ENCODE measurements at regions not wholly inside any gene's neighbourhood (a gene's known extent, or its start where the extent isn't known, plus 50 kb on each side); places are given as distances from the start of the nearest gene placed in this dataset.

GRCh38 chr1:208809876-208810275 is 565.7 kb upstream of the PLXNA2 start:
- peaks cover 4% of the 10 kb centered on the region for H3K9me3 Mint-ChIP-seq (ENCODE audit: unreplicated experiment)
- no peak for FAIRE-seq

GRCh38 chr1:208818770-208819445 is 574.7 kb upstream of the PLXNA2 start:
- no peaks in the 10 kb centered on the region for H4K20me1 ChIP-seq (ENCODE audit: insufficient read depth, low read length)
- H3K4me2 ChIP-seq (ENCODE audit: low read length), result no peak overlapping the region
- no peaks in the 10 kb centered on the region for H3K9me3 Mint-ChIP-seq (ENCODE audit: unreplicated experiment)
- no peaks in the 10 kb centered on the region for H3K4me1 ChIP-seq (ENCODE audit: insufficient read depth, low read length)
- no peak overlapping the region for H3K4me3 Mint-ChIP-seq (ENCODE audit: unreplicated experiment)
- H3K4me3 ChIP-seq (ENCODE audit: insufficient read depth, low read depth, low read length), result no peak overlapping the region
- H3K27me3 Mint-ChIP-seq (ENCODE audit: low read depth, unreplicated experiment), result peaks cover 3% of the 10 kb centered on the region
- no peaks in the 10 kb centered on the region for H3K9me3 ChIP-seq (ENCODE audit: insufficient read depth, low read depth, low read length)
- no peak overlapping the region for H2AFZ ChIP-seq (ENCODE audit: low read depth, low read length)
- no peak overlapping the region for H3K27ac ChIP-seq (ENCODE audit: low read depth, low read length)
- TF ChIP-seq CTCF (IDR thresholded peaks at IDR 0.05; ENCODE audit: insufficient read depth, low read depth, low read length) (no peak), EZH2 (IDR thresholded peaks at IDR 0.05; ENCODE audit: insufficient read depth, low read length) (no peak)
- no peak overlapping the region for H3K27ac Mint-ChIP-seq (ENCODE audit: unreplicated experiment)
- no peaks in the 10 kb centered on the region for H3K4me1 Mint-ChIP-seq (ENCODE audit: low read depth, unreplicated experiment)
- DNase-seq (ENCODE audit: low read depth) (no peak), FAIRE-seq (no peak)
- H3K36me3 Mint-ChIP-seq (ENCODE audit: low read depth, unreplicated experiment), result no peaks in the 10 kb centered on the region
- no peaks in the 10 kb centered on the region for H3K27me3 ChIP-seq (ENCODE audit: insufficient read depth, low read length)
- H3K9ac ChIP-seq (ENCODE audit: low read length), result no peak overlapping the region
- H3K36me3 ChIP-seq (ENCODE audit: insufficient read depth, low read length), result no peaks in the 10 kb centered on the region
- no peaks in the 10 kb centered on the region for H3K79me2 ChIP-seq (ENCODE audit: insufficient read depth, low read length)

More at GRCh38 chr1:208809876-208810275, 565.7 kb upstream of the PLXNA2 start:
- H3K27me3 Mint-ChIP-seq (ENCODE audit: low read depth, unreplicated experiment), result peaks cover 3% of the 10 kb centered on the region
- no peaks in the 10 kb centered on the region for H3K36me3 Mint-ChIP-seq (ENCODE audit: low read depth, unreplicated experiment)
- H3K79me2 ChIP-seq (ENCODE audit: insufficient read depth, low read length), result no peaks in the 10 kb centered on the region
- no peaks in the 10 kb centered on the region for H4K20me1 ChIP-seq (ENCODE audit: insufficient read depth, low read length)
- H3K9me3 ChIP-seq (ENCODE audit: insufficient read depth, low read depth, low read length), result no peaks in the 10 kb centered on the region
- no peak overlapping the region for H2AFZ ChIP-seq (ENCODE audit: low read depth, low read length)
- no peak overlapping the region for H3K27ac ChIP-seq (ENCODE audit: low read depth, low read length)
- DNase-seq (ENCODE audit: low read depth), result peak; percentile 27
- H3K4me1 Mint-ChIP-seq (ENCODE audit: low read depth, unreplicated experiment), result peaks cover 3% of the 10 kb centered on the region
- TF ChIP-seq EZH2 (IDR thresholded peaks at IDR 0.05; ENCODE audit: insufficient read depth, low read length) (no peak), CTCF (IDR thresholded peaks at IDR 0.05; ENCODE audit: insufficient read depth, low read depth, low read length) (no peak)
- H3K36me3 ChIP-seq (ENCODE audit: insufficient read depth, low read length), result no peaks in the 10 kb centered on the region
- no peak overlapping the region for H3K4me2 ChIP-seq (ENCODE audit: low read length)
- no peak overlapping the region for H3K27ac Mint-ChIP-seq (ENCODE audit: unreplicated experiment)
- H3K27me3 ChIP-seq (ENCODE audit: insufficient read depth, low read length), result no peaks in the 10 kb centered on the region
- H3K4me3 ChIP-seq (ENCODE audit: insufficient read depth, low read depth, low read length), result no peak overlapping the region
- no peaks in the 10 kb centered on the region for H3K4me1 ChIP-seq (ENCODE audit: insufficient read depth, low read length)
- no peak overlapping the region for H3K9ac ChIP-seq (ENCODE audit: low read length)
- no peak overlapping the region for H3K4me3 Mint-ChIP-seq (ENCODE audit: unreplicated experiment)

- no peak overlapping the region for H3K4me2 ChIP-seq (ENCODE audit: low read length)
- no peak overlapping the region for H3K4me3 ChIP-seq (ENCODE audit: insufficient read depth, low read depth, low read length)
- no peaks in the 10 kb centered on the region for H3K9me3 ChIP-seq (ENCODE audit: insufficient read depth, low read depth, low read length)
- no peaks in the 10 kb centered on the region for H3K27me3 ChIP-seq (ENCODE audit: insufficient read depth, low read length)
- H3K9me3 Mint-ChIP-seq (ENCODE audit: unreplicated experiment), result no peaks in the 10 kb centered on the region
- no peaks in the 10 kb centered on the region for H4K20me1 ChIP-seq (ENCODE audit: insufficient read depth, low read length)
- H3K4me1 Mint-ChIP-seq (ENCODE audit: low read depth, unreplicated experiment), result no peaks in the 10 kb centered on the region
- no peak overlapping the region for H2AFZ ChIP-seq (ENCODE audit: low read depth, low read length)
- H3K4me1 ChIP-seq (ENCODE audit: insufficient read depth, low read length), result no peaks in the 10 kb centered on the region
- H3K36me3 ChIP-seq (ENCODE audit: insufficient read depth, low read length), result no peaks in the 10 kb centered on the region
- H3K27ac ChIP-seq (ENCODE audit: low read depth, low read length), result no peak overlapping the region
- FAIRE-seq (no peak), DNase-seq (ENCODE audit: low read depth) (no peak)
- no peak overlapping the region for H3K27ac Mint-ChIP-seq (ENCODE audit: unreplicated experiment)
- H3K27me3 Mint-ChIP-seq (ENCODE audit: low read depth, unreplicated experiment), result peaks cover 3% of the 10 kb centered on the region
- H3K4me3 Mint-ChIP-seq (ENCODE audit: unreplicated experiment), result no peak overlapping the region
- no peaks in the 10 kb centered on the region for H3K79me2 ChIP-seq (ENCODE audit: insufficient read depth, low read length)
- no peak overlapping the region for H3K9ac ChIP-seq (ENCODE audit: low read length)
- no peaks in the 10 kb centered on the region for H3K36me3 Mint-ChIP-seq (ENCODE audit: low read depth, unreplicated experiment)
- TF ChIP-seq EZH2 (IDR thresholded peaks at IDR 0.05; ENCODE audit: insufficient read depth, low read length) (no peak), CTCF (IDR thresholded peaks at IDR 0.05; ENCODE audit: insufficient read depth, low read depth, low read length) (no peak)
Measured at GRCh38 chr1:208820580-208821212, 576.5 kb upstream of the PLXNA2 start.
